Vagina (tissue), 2 donors: ENCODE measurements at regions not wholly inside any gene's neighbourhood (a gene's known extent, or its start where the extent isn't known, plus 50 kb on each side); places are given as distances from the start of the nearest gene placed in this dataset.

Source experiments
- DNase-seq, 2 donors: peaks; one replicate each; pipeline ENCODE4 v3.0.0-alpha.2; 2017; ENCODE audit errors: extremely low spot score in 2 of 2
- H3K27ac ChIP-seq: fragments of 200-600 bp; sonication (generic); one replicate; pipeline ENCODE4 v1.5.1; 2019
- H3K27me3 ChIP-seq: fragments of 200-600 bp; sonication (generic); one replicate; pipeline ENCODE4 v1.5.1; 2019
- H3K36me3 ChIP-seq, 2 donors: fragments of 200-600 bp; sonication (generic); one replicate each; pipeline ENCODE4 v1.5.1; 2017 to 2019
- H3K4me1 ChIP-seq: fragments of 200-600 bp; sonication (generic); one replicate; pipeline ENCODE4 v1.5.1; 2019
- H3K4me3 ChIP-seq, 2 donors: fragments of 200-600 bp; sonication (generic); 1 replicate in 1 of 2; 2 replicates in 1 of 2; pipeline ENCODE4 v1.5.1; 2016 to 2019
- H3K9me3 ChIP-seq: fragments of 200-600 bp; sonication (generic); one replicate; pipeline ENCODE4 v1.5.1; 2019
- POLR2A ChIP-seq, 2 donors: fragments of 450-650 bp; IDR thresholded peaks; one replicate each; pipeline ENCODE4 v1.6.1; 2017; ENCODE audit warnings: antibody characterized with exemption in 2 of 2, mild to moderate bottlenecking in 2 of 2, moderate library complexity in 2 of 2
- POLR2AphosphoS5 ChIP-seq, 2 donors: sonication (generic); formaldehyde crosslinking; IDR thresholded peaks; one replicate each; pipeline ENCODE4 v1.9.0; 2017; ENCODE audit warnings: antibody characterized with exemption in 2 of 2, mild to moderate bottlenecking in 2 of 2, low read depth in 1 of 2; ENCODE audit not compliant: insufficient read depth in 1 of 2
- intact Hi-C: fragments of 100-400 bp; cut with DNase I; formaldehyde crosslinking; loops from one replicate; pipeline ENCODE4 v1.15.1; 2023
- TF ChIP-seq, protein P1 (sequence below), 3 experiments: fragments of 450-650 bp in 2 of 3; fragments of 200-600 bp in 1 of 3; sonication (generic) in 1 of 3; IDR thresholded peaks; one replicate each; pipeline ENCODE4 v1.5.1; 2017 to 2019; ENCODE audit warnings: antibody characterized with exemption in 3 of 3, mild to moderate bottlenecking in 2 of 3, moderate library complexity in 2 of 3

DNA sequence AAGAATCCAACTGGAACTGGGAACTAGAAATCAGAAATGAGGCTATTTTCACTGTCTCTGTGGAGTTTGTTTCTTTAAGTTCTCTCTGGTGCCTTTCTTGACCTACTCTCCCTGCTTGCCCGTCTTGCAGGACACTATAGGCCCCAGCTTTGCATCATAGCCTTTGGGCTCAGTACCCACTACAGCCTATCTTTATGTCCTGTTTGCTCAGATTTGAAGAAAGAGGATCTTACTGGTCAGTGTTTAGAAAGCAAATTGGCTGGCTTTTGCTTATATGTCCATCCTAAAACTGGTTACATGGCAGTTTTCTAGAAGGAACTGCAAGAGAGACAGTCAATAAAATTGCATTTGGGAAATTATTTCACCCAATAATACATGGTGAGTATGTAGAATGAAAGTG lies 231.8 kb upstream of the TBL1XR1 start:
- intact Hi-C loops: no loop called here
- no peak overlapping the region for H3K27ac ChIP-seq
- TF ChIP-seq POLR2AphosphoS5 (IDR thresholded peaks at IDR 0.05; ENCODE audit: insufficient read depth in 1 of 2, low read depth in 1 of 2): no peak
- no peak for TF ChIP-seq POLR2A (IDR thresholded peaks at IDR 0.05)
- TF ChIP-seq, protein P1, sequence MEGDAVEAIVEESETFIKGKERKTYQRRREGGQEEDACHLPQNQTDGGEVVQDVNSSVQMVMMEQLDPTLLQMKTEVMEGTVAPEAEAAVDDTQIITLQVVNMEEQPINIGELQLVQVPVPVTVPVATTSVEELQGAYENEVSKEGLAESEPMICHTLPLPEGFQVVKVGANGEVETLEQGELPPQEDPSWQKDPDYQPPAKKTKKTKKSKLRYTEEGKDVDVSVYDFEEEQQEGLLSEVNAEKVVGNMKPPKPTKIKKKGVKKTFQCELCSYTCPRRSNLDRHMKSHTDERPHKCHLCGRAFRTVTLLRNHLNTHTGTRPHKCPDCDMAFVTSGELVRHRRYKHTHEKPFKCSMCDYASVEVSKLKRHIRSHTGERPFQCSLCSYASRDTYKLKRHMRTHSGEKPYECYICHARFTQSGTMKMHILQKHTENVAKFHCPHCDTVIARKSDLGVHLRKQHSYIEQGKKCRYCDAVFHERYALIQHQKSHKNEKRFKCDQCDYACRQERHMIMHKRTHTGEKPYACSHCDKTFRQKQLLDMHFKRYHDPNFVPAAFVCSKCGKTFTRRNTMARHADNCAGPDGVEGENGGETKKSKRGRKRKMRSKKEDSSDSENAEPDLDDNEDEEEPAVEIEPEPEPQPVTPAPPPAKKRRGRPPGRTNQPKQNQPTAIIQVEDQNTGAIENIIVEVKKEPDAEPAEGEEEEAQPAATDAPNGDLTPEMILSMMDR (IDR thresholded peaks at IDR 0.05): no peak
- no peaks in the 10 kb centered on the region for H3K9me3 ChIP-seq
- H3K27me3 ChIP-seq: no peaks in the 10 kb centered on the region
- H3K36me3 ChIP-seq: no peaks in the 10 kb centered on the region
- H3K4me3 ChIP-seq: no peak overlapping the region
- H3K4me1 ChIP-seq: peaks cover 39% of the 10 kb centered on the region
- DNase-seq: no peak

- intact Hi-C loops: no loop called here
- Histone ChIP-seq H3K4me3 (no peak overlapping the region), H3K27me3 (no peaks in the 10 kb centered on the region), H3K36me3 (no peaks in the 10 kb centered on the region), H3K9me3 (no peaks in the 10 kb centered on the region), H3K27ac (no peak overlapping the region), H3K4me1 (peaks cover 39% of the 10 kb centered on the region)
- TF ChIP-seq, protein P1 (IDR thresholded peaks at IDR 0.05): no peak
- TF ChIP-seq POLR2AphosphoS5 (IDR thresholded peaks at IDR 0.05; ENCODE audit: insufficient read depth in 1 of 2, low read depth in 1 of 2) (no peak), POLR2A (IDR thresholded peaks at IDR 0.05) (no peak)
- DNase-seq: no peak
Measured at GRCh38 chr3:177429771-177430170, 232.5 kb upstream of the TBL1XR1 start.

- Histone ChIP-seq H3K27ac (no peak overlapping the region), H3K27me3 (no peaks in the 10 kb centered on the region), H3K36me3 (no peaks in the 10 kb centered on the region), H3K4me3 (no peak overlapping the region), H3K9me3 (no peaks in the 10 kb centered on the region), H3K4me1 (peaks cover 34% of the 10 kb centered on the region)
- no peak for DNase-seq
- TF ChIP-seq POLR2AphosphoS5 (IDR thresholded peaks at IDR 0.05; ENCODE audit: insufficient read depth in 1 of 2, low read depth in 1 of 2) (no peak), POLR2A (IDR thresholded peaks at IDR 0.05) (no peak)
- TF ChIP-seq, protein P1 (IDR thresholded peaks at IDR 0.05): no peak
- intact Hi-C loops: no loop called here
Measured at GRCh38 chr3:177430653-177431052, 233.4 kb upstream of the TBL1XR1 start.

- TF ChIP-seq POLR2A (IDR thresholded peaks at IDR 0.05): no peak
- TF ChIP-seq, protein P1 (IDR thresholded peaks at IDR 0.05): no peak
- TF ChIP-seq POLR2AphosphoS5 (IDR thresholded peaks at IDR 0.05; ENCODE audit: insufficient read depth in 1 of 2, low read depth in 1 of 2): no peak
- no peak overlapping the region for H3K27ac ChIP-seq
- no peak for DNase-seq
- no peaks in the 10 kb centered on the region for H3K36me3 ChIP-seq
- intact Hi-C loops: no loop called here
- H3K27me3 ChIP-seq: no peaks in the 10 kb centered on the region
- H3K4me3 ChIP-seq: no peak overlapping the region
- peaks cover 24% of the 10 kb centered on the region for H3K4me1 ChIP-seq
- no peaks in the 10 kb centered on the region for H3K9me3 ChIP-seq
Measured at GRCh38 chr3:177431525-177432176, 234.4 kb upstream of the TBL1XR1 start.

DNA sequence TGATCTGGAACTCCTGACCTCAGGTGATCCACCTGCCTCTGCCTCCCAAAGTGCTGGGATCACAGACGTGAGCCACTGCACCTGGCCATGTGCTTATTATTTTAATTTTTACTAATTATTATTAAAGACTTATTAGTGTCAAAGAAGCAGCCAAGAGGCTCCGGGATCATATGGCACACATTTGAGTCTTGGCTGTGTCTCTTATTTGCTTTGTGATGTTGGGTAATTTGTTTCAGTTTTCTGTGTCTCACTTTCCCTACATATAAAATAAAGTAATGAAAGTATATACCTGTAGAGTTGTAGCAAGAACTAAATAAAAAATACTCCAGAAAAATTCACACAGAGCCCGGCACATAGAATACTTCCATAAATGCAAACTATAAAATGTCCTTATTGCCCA lies 238.0 kb upstream of the TBL1XR1 start:
- no peak overlapping the region for H3K4me3 ChIP-seq
- H3K36me3 ChIP-seq: no peaks in the 10 kb centered on the region
- TF ChIP-seq POLR2AphosphoS5 (IDR thresholded peaks at IDR 0.05; ENCODE audit: insufficient read depth in 1 of 2, low read depth in 1 of 2) (no peak), POLR2A (IDR thresholded peaks at IDR 0.05) (no peak)
- TF ChIP-seq, protein P1 (IDR thresholded peaks at IDR 0.05): no peak
- H3K4me1 ChIP-seq: peaks cover 21% of the 10 kb centered on the region
- H3K27me3 ChIP-seq: no peaks in the 10 kb centered on the region
- DNase-seq: no peak
- H3K9me3 ChIP-seq: no peaks in the 10 kb centered on the region
- intact Hi-C loops: no loop called here
- H3K27ac ChIP-seq: no peak overlapping the region
